T-helper 2 cell treated with Interferon-gamma antibody and Interleukin-4, amounts not matched to agents 5 μg/mL and 100 μg/mL, for 36 hours (primary cell): ENCODE measurements at regions not wholly inside any gene's neighbourhood (a gene's known extent, or its start where the extent isn't known, plus 50 kb on each side); places are given as distances from the start of the nearest gene placed in this dataset.

Experiments
- DNase-seq: peaks from one replicate; pipeline ENCODE4 v3.0.0; 2021; ENCODE audit warnings: low spot score
- H3K27ac Mint-ChIP-seq: one replicate; pipeline ENCODE4 v1.8.0; 2021; ENCODE audit warnings: mild to moderate bottlenecking, mixed read lengths
- H3K27me3 Mint-ChIP-seq: one replicate; pipeline ENCODE4 v1.8.0; 2021; ENCODE audit warnings: low read depth, mixed read lengths
- H3K36me3 Mint-ChIP-seq: one replicate; pipeline ENCODE4 v1.8.0; 2021; ENCODE audit warnings: low read depth, mixed read lengths
- H3K4me1 Mint-ChIP-seq: one replicate; pipeline ENCODE4 v1.8.0; 2021; ENCODE audit warnings: low read depth, mixed read lengths
- H3K4me3 Mint-ChIP-seq: one replicate; pipeline ENCODE4 v1.8.0; 2022; ENCODE audit warnings: mild to moderate bottlenecking, moderate library complexity, mixed read lengths
- H3K9me3 Mint-ChIP-seq: one replicate; pipeline ENCODE4 v1.8.0; 2021; ENCODE audit warnings: mixed read lengths

GRCh38 chr15:87634361-87634760, 622.2 kb downstream of the NTRK3 start:
- Mint-ChIP-seq H3K27me3 (peaks cover 2% of the 10 kb centered on the region), H3K27ac (no peak overlapping the region), H3K4me3 (no peak overlapping the region), H3K4me1 (no peaks in the 10 kb centered on the region), H3K36me3 (no peaks in the 10 kb centered on the region), H3K9me3 (no peaks in the 10 kb centered on the region)
- DNase-seq: no peak

GRCh38 chr15:87633525-87633924, 623.0 kb downstream of the NTRK3 start:
- DNase-seq: no peak
- Mint-ChIP-seq H3K4me3 (no peak overlapping the region), H3K27ac (no peak overlapping the region), H3K9me3 (no peaks in the 10 kb centered on the region), H3K4me1 (no peaks in the 10 kb centered on the region), H3K36me3 (no peaks in the 10 kb centered on the region), H3K27me3 (peaks cover 2% of the 10 kb centered on the region)

GRCh38 chr15:87632364-87632763, 624.2 kb downstream of the NTRK3 start:
- no peak for DNase-seq
- H3K27ac Mint-ChIP-seq: no peak overlapping the region
- no peaks in the 10 kb centered on the region for H3K9me3 Mint-ChIP-seq
- H3K4me1 Mint-ChIP-seq: no peaks in the 10 kb centered on the region
- no peak overlapping the region for H3K4me3 Mint-ChIP-seq
- peaks cover 2% of the 10 kb centered on the region for H3K27me3 Mint-ChIP-seq
- H3K36me3 Mint-ChIP-seq: no peaks in the 10 kb centered on the region

- H3K27me3 Mint-ChIP-seq: peaks cover 2% of the 10 kb centered on the region
- no peak for DNase-seq
- no peaks in the 10 kb centered on the region for H3K9me3 Mint-ChIP-seq
- no peaks in the 10 kb centered on the region for H3K4me1 Mint-ChIP-seq
- H3K27ac Mint-ChIP-seq: no peak overlapping the region
- H3K36me3 Mint-ChIP-seq: no peaks in the 10 kb centered on the region
- no peak overlapping the region for H3K4me3 Mint-ChIP-seq
These were observed 624.8 kb downstream of the NTRK3 start for GRCh38 chr15:87631775-87632174.

- Mint-ChIP-seq H3K27me3 (peaks cover 2% of the 10 kb centered on the region), H3K27ac (no peak overlapping the region), H3K36me3 (no peaks in the 10 kb centered on the region), H3K4me1 (no peaks in the 10 kb centered on the region), H3K4me3 (no peak overlapping the region), H3K9me3 (no peaks in the 10 kb centered on the region)
- no peak for DNase-seq
These were observed 625.4 kb downstream of the NTRK3 start for GRCh38 chr15:87631093-87631492.

- no peaks in the 10 kb centered on the region for H3K4me1 Mint-ChIP-seq
- no peaks in the 10 kb centered on the region for H3K36me3 Mint-ChIP-seq
- H3K4me3 Mint-ChIP-seq: no peak overlapping the region
- no peaks in the 10 kb centered on the region for H3K27me3 Mint-ChIP-seq
- H3K27ac Mint-ChIP-seq: no peak overlapping the region
- DNase-seq: no peak
- H3K9me3 Mint-ChIP-seq: no peaks in the 10 kb centered on the region
These were observed 628.2 kb downstream of the NTRK3 start for GRCh38 chr15:87628311-87628710.

- no peak overlapping the region for H3K27ac Mint-ChIP-seq
- no peak overlapping the region for H3K4me3 Mint-ChIP-seq
- no peaks in the 10 kb centered on the region for H3K4me1 Mint-ChIP-seq
- no peaks in the 10 kb centered on the region for H3K9me3 Mint-ChIP-seq
- DNase-seq: no peak
- no peaks in the 10 kb centered on the region for H3K27me3 Mint-ChIP-seq
- H3K36me3 Mint-ChIP-seq: no peaks in the 10 kb centered on the region
These were observed 629.7 kb downstream of the NTRK3 start for GRCh38 chr15:87626860-87627259.

GRCh38 chr15:87623832-87624231, 632.7 kb downstream of the NTRK3 start:
- Mint-ChIP-seq H3K27ac (no peak overlapping the region), H3K27me3 (no peaks in the 10 kb centered on the region), H3K4me1 (peaks cover 4% of the 10 kb centered on the region), H3K9me3 (no peaks in the 10 kb centered on the region), H3K4me3 (no peak overlapping the region), H3K36me3 (no peaks in the 10 kb centered on the region)
- no peak for DNase-seq

GRCh38 chr15:87620393-87620792, 636.1 kb downstream of the NTRK3 start:
- Mint-ChIP-seq H3K27ac (no peak overlapping the region), H3K9me3 (no peaks in the 10 kb centered on the region), H3K4me3 (no peak overlapping the region), H3K27me3 (no peaks in the 10 kb centered on the region), H3K36me3 (no peaks in the 10 kb centered on the region), H3K4me1 (peaks cover 6% of the 10 kb centered on the region)
- no peak for DNase-seq

GRCh38 chr15:87619161-87619960, 637.2 kb downstream of the NTRK3 start:
- no peak overlapping the region for H3K4me3 Mint-ChIP-seq
- H3K27me3 Mint-ChIP-seq: no peaks in the 10 kb centered on the region
- no peak overlapping the region for H3K27ac Mint-ChIP-seq
- H3K9me3 Mint-ChIP-seq: no peaks in the 10 kb centered on the region
- no peaks in the 10 kb centered on the region for H3K36me3 Mint-ChIP-seq
- no peak for DNase-seq
- peaks cover 6% of the 10 kb centered on the region for H3K4me1 Mint-ChIP-seq

- peaks cover 6% of the 10 kb centered on the region for H3K4me1 Mint-ChIP-seq
- no peak overlapping the region for H3K27ac Mint-ChIP-seq
- DNase-seq: no peak
- H3K9me3 Mint-ChIP-seq: no peaks in the 10 kb centered on the region
- no peak overlapping the region for H3K4me3 Mint-ChIP-seq
- H3K27me3 Mint-ChIP-seq: no peaks in the 10 kb centered on the region
- H3K36me3 Mint-ChIP-seq: no peaks in the 10 kb centered on the region
These were observed 638.3 kb downstream of the NTRK3 start for GRCh38 chr15:87618203-87618725.

GRCh38 chr15:87614704-87615103, 641.8 kb downstream of the NTRK3 start:
- H3K4me3 Mint-ChIP-seq: no peak overlapping the region
- H3K27me3 Mint-ChIP-seq: peaks cover 2% of the 10 kb centered on the region

GRCh38 chr15:87610366-87610765, 646.2 kb downstream of the NTRK3 start:
- H3K4me3 Mint-ChIP-seq: no peak overlapping the region
- no peaks in the 10 kb centered on the region for H3K9me3 Mint-ChIP-seq
- no peak for DNase-seq
- peaks cover 1% of the 10 kb centered on the region for H3K4me1 Mint-ChIP-seq
- H3K27me3 Mint-ChIP-seq: peaks cover 2% of the 10 kb centered on the region
- no peaks in the 10 kb centered on the region for H3K36me3 Mint-ChIP-seq
- H3K27ac Mint-ChIP-seq: no peak overlapping the region

More at GRCh38 chr15:87614704-87615103, 641.8 kb downstream of the NTRK3 start:
- no peak for DNase-seq
- Mint-ChIP-seq H3K4me1 (peaks cover 4% of the 10 kb centered on the region), H3K27ac (no peak overlapping the region), H3K36me3 (no peaks in the 10 kb centered on the region), H3K9me3 (no peaks in the 10 kb centered on the region)

GRCh38 chr15:87609894-87610293, 646.6 kb downstream of the NTRK3 start:
- DNase-seq: no peak
- Mint-ChIP-seq H3K27me3 (peaks cover 2% of the 10 kb centered on the region), H3K36me3 (no peaks in the 10 kb centered on the region), H3K9me3 (no peaks in the 10 kb centered on the region), H3K4me3 (no peak overlapping the region), H3K4me1 (peaks cover 1% of the 10 kb centered on the region), H3K27ac (no peak overlapping the region)

GRCh38 chr15:87609474-87609873, 647.1 kb downstream of the NTRK3 start:
- Mint-ChIP-seq H3K27me3 (peaks cover 2% of the 10 kb centered on the region), H3K4me1 (peaks cover 1% of the 10 kb centered on the region), H3K9me3 (no peaks in the 10 kb centered on the region), H3K27ac (no peak overlapping the region), H3K36me3 (no peaks in the 10 kb centered on the region), H3K4me3 (no peak overlapping the region)
- DNase-seq: no peak
